Testis (tissue), 2 donors: ENCODE measurements at regions not wholly inside any gene's neighbourhood (a gene's known extent, or its start where the extent isn't known, plus 50 kb on each side); places are given as distances from the start of the nearest gene placed in this dataset.

ENCODE experiments used
- POLR2A ChIP-seq: fragments of 450-650 bp; IDR thresholded peaks from one replicate; pipeline ENCODE4 v1.6.1; 2017; ENCODE audit warnings: antibody characterized with exemption, mild to moderate bottlenecking, moderate library complexity
- TF ChIP-seq, protein P1 (sequence below), 3 experiments: fragments of 450-650 bp in 2 of 3; fragments of 200-600 bp in 1 of 3; sonication (generic) in 1 of 3; IDR thresholded peaks; one replicate each; pipeline ENCODE4 v1.5.1; 2016 to 2019; ENCODE audit warnings: antibody characterized with exemption in 3 of 3, mild to moderate bottlenecking in 2 of 3, moderate library complexity in 1 of 3

DNA sequence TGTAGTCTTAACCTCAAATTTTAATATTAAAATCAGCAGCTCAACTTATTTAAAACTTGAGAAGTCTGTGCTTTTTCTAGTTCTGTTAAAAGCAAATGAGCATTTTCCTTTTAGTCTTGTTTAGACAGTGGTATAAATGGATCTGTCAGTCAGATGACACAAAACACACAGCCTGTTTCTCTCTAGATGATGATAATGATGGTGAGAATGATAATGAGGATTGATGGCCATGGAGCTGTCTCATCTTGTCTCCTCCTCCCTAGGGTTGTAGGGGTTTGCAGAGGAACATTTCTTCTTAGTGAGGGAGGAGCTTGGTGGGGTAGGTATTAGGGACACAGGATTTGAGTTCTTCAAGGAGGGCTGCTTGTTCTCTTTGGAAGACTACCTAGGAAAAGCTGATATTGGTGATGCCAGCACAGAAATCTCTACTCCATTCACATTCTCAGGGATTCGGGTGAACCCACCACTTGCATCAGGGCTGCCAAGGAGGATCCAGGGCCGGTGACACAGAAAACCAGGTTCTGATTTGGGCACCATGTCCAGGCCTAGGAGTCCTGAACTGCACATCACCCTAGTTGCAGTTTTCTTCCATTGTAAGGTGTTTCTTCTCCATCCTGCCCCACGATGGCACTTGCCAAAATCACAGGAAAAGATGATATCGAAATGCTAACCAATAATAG lies 147.6 kb downstream of the RHOU start:
- TF ChIP-seq, protein P1, sequence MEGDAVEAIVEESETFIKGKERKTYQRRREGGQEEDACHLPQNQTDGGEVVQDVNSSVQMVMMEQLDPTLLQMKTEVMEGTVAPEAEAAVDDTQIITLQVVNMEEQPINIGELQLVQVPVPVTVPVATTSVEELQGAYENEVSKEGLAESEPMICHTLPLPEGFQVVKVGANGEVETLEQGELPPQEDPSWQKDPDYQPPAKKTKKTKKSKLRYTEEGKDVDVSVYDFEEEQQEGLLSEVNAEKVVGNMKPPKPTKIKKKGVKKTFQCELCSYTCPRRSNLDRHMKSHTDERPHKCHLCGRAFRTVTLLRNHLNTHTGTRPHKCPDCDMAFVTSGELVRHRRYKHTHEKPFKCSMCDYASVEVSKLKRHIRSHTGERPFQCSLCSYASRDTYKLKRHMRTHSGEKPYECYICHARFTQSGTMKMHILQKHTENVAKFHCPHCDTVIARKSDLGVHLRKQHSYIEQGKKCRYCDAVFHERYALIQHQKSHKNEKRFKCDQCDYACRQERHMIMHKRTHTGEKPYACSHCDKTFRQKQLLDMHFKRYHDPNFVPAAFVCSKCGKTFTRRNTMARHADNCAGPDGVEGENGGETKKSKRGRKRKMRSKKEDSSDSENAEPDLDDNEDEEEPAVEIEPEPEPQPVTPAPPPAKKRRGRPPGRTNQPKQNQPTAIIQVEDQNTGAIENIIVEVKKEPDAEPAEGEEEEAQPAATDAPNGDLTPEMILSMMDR (IDR thresholded peaks at IDR 0.05), result no peak
- no peak for TF ChIP-seq POLR2A
